Fibroblast of lung (primary cell): ENCODE measurements at regions not wholly inside any gene's neighbourhood (a gene's known extent, or its start where the extent isn't known, plus 50 kb on each side); places are given as distances from the start of the nearest gene placed in this dataset.
"Not testable (repeated sequence)": the region's sequence is repeated elsewhere in the genome, so short reads cannot be mapped to it uniquely, and the experiment has no call there.

Experiments used
- DNase-seq, 2 donors: peaks; one replicate each; pipeline versions ENCODE4 v3.0.0 to v3.0.0-alpha.2; 2010; ENCODE audit warnings: low read depth in 2 of 2
- H2AFZ ChIP-seq: 2 replicates; pipeline ENCODE4 v1.5.1; 2012; ENCODE audit warnings: low read length, control low read depth, inconsistent platforms
- H3K27ac ChIP-seq: 2 replicates; pipeline ENCODE4 v1.5.1; 2011; ENCODE audit warnings: low read length, control low read depth; ENCODE audit not compliant: insufficient read depth
- H3K27me3 ChIP-seq: 2 replicates; pipeline ENCODE4 v1.5.1; 2011; ENCODE audit warnings: mild to moderate bottlenecking, low read length; ENCODE audit not compliant: control insufficient read depth, insufficient read depth
- H3K36me3 ChIP-seq: 2 replicates; pipeline ENCODE4 v1.5.1; 2011; ENCODE audit warnings: low read length; ENCODE audit not compliant: control insufficient read depth, insufficient read depth
- H3K4me1 ChIP-seq: 2 replicates; pipeline ENCODE4 v1.5.1; 2011; ENCODE audit warnings: low read length; ENCODE audit not compliant: control insufficient read depth, insufficient read depth; ENCODE audit errors: extremely low read depth
- H3K4me2 ChIP-seq: 2 replicates; pipeline ENCODE4 v1.5.1; 2011; ENCODE audit warnings: low read length, control low read depth; ENCODE audit not compliant: insufficient read depth; ENCODE audit errors: extremely low read depth
- H3K4me3 ChIP-seq, 4 experiments: fragments of 200-600 bp in 1 of 4; sonication (generic) in 1 of 4; replicated peaks in 1 of 4; 2 replicates each; pipeline ENCODE4 v1.5.1; 2011 to 2016; ENCODE audit warnings: low read length in 4 of 4, low read depth in 3 of 4, mild to moderate bottlenecking in 3 of 4, control low read depth in 2 of 4, inconsistent platforms in 1 of 4, mixed read lengths in 1 of 4; ENCODE audit not compliant: insufficient read depth in 1 of 4; ENCODE audit errors: control extremely low read depth in 1 of 4
- H3K79me2 ChIP-seq: 2 replicates; pipeline ENCODE4 v1.5.1; 2012; ENCODE audit warnings: mild to moderate bottlenecking, low read length, inconsistent platforms; ENCODE audit not compliant: control insufficient read depth, insufficient read depth
- H3K9ac ChIP-seq: 2 replicates; pipeline ENCODE4 v1.5.1; 2011; ENCODE audit warnings: mild to moderate bottlenecking, low read length, control low read depth; ENCODE audit not compliant: insufficient read depth
- H3K9me3 ChIP-seq: 2 replicates; pipeline ENCODE4 v1.5.1; 2012; ENCODE audit warnings: low read depth, low read length; ENCODE audit not compliant: control insufficient read depth, insufficient read depth
- H4K20me1 ChIP-seq: 2 replicates; pipeline ENCODE4 v1.5.1; 2011; ENCODE audit warnings: low read length; ENCODE audit not compliant: control insufficient read depth, insufficient read depth; ENCODE audit errors: extremely low read depth
- EZH2 ChIP-seq: IDR thresholded peaks from 2 replicates; pipeline ENCODE4 v1.5.1; 2012; ENCODE audit warnings: low read length, control low read depth, mild to moderate bottlenecking; ENCODE audit errors: missing control alignments
- TF ChIP-seq, protein P1 (sequence below), 2 donors: IDR thresholded peaks in 1 of 2; conservative IDR thresholded peaks in 1 of 2; 1 replicate in 1 of 2; 2 replicates in 1 of 2; pipeline ENCODE4 v1.5.1; 2011 to 2012; ENCODE audit warnings: low read length in 2 of 2, control low read depth in 1 of 2, inconsistent platforms in 1 of 2, low read depth in 1 of 2, mild to moderate bottlenecking in 1 of 2

DNA sequence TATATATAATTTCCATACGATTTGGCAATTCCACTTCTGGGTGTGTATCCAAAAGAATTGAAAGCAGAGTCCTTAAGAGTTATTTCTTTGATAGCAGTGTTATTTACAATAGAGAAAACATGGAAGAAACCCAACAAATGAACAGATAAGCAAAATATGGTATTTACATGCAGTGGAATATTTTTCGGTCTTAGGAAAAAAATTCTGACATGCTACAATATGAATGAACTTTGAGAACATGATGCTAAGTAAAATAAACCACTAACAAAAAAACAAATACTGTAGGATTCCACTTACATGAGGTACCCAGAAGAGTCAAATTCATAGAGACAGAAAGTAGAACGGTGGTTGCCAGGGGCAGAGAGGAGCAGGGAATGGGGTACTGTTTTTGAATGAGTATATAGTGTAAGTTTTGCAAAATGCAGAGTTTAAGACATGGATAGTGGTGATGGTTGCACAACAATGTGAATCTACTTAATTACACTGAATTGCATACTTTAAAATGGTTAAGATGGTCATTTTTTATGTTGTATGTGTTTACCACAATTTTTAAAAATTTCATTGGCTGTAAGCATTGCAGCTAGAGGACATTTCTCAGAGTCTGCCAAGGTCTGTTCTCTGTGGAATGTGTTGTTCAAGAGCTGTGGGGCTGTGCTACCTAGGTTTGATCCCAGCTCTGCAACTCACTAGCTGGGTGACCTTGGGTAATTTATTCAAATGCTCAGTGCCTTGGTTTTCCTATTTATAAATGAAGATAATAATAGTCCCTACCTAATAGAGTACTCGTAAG lies 122.1 kb downstream of the MEX3B start:
- no peak overlapping the region for H3K27ac ChIP-seq
- no peaks in the 10 kb centered on the region for H4K20me1 ChIP-seq
- no peaks in the 10 kb centered on the region for H3K9me3 ChIP-seq
- no peaks in the 10 kb centered on the region for H3K79me2 ChIP-seq
- no peaks in the 10 kb centered on the region for H3K4me1 ChIP-seq
- H3K4me2 ChIP-seq = no peak overlapping the region
- no peaks in the 10 kb centered on the region for H3K27me3 ChIP-seq
- no peak overlapping the region for H3K9ac ChIP-seq
- H2AFZ ChIP-seq = no peak overlapping the region
- DNase-seq = peak in 1 of 2 donors; percentile 44
- no peak overlapping the region for H3K4me3 ChIP-seq
- TF ChIP-seq, protein P1, sequence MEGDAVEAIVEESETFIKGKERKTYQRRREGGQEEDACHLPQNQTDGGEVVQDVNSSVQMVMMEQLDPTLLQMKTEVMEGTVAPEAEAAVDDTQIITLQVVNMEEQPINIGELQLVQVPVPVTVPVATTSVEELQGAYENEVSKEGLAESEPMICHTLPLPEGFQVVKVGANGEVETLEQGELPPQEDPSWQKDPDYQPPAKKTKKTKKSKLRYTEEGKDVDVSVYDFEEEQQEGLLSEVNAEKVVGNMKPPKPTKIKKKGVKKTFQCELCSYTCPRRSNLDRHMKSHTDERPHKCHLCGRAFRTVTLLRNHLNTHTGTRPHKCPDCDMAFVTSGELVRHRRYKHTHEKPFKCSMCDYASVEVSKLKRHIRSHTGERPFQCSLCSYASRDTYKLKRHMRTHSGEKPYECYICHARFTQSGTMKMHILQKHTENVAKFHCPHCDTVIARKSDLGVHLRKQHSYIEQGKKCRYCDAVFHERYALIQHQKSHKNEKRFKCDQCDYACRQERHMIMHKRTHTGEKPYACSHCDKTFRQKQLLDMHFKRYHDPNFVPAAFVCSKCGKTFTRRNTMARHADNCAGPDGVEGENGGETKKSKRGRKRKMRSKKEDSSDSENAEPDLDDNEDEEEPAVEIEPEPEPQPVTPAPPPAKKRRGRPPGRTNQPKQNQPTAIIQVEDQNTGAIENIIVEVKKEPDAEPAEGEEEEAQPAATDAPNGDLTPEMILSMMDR (conservative IDR thresholded peaks at IDR 0.05 in 1 of 2, IDR thresholded peaks at IDR 0.05 in 1 of 2; ENCODE audit: low read depth in 1 of 2, low read length in 2 of 2) = no peak
- TF ChIP-seq EZH2 = no peak
- H3K36me3 ChIP-seq = no peaks in the 10 kb centered on the region

DNA sequence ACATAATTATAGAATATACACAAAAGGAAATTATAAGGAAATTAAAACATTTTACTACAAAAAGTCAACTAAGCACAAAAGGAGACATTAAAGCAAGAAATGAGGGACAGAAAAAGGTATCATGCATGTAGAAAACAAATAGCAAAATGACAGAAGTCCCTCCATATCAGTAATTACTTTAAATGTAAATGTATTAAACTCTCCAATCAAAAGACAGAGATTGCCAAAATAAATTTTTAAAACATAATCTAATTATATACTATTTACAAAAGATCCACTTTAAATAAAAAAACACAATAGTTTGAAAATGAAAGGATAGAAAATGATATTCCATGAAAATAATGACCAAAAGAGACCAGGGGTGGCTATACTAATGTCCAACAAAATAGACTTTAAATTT lies 123.7 kb downstream of the MEX3B start:
- H3K4me3 ChIP-seq = no peak overlapping the region
- DNase-seq = no peak
- no peaks in the 10 kb centered on the region for H3K9me3 ChIP-seq
- no peaks in the 10 kb centered on the region for H3K4me1 ChIP-seq
- no peak overlapping the region for H3K9ac ChIP-seq
- H3K4me2 ChIP-seq = no peak overlapping the region
- H2AFZ ChIP-seq = no peak overlapping the region
- H3K36me3 ChIP-seq = no peaks in the 10 kb centered on the region
- no peaks in the 10 kb centered on the region for H3K27me3 ChIP-seq
- TF ChIP-seq, protein P1 (conservative IDR thresholded peaks at IDR 0.05 in 1 of 2, IDR thresholded peaks at IDR 0.05 in 1 of 2; ENCODE audit: low read depth in 1 of 2, low read length in 2 of 2) = no peak
- no peak for TF ChIP-seq EZH2
- H3K79me2 ChIP-seq = no peaks in the 10 kb centered on the region
- H3K27ac ChIP-seq = no peak overlapping the region
- H4K20me1 ChIP-seq = no peaks in the 10 kb centered on the region

DNA sequence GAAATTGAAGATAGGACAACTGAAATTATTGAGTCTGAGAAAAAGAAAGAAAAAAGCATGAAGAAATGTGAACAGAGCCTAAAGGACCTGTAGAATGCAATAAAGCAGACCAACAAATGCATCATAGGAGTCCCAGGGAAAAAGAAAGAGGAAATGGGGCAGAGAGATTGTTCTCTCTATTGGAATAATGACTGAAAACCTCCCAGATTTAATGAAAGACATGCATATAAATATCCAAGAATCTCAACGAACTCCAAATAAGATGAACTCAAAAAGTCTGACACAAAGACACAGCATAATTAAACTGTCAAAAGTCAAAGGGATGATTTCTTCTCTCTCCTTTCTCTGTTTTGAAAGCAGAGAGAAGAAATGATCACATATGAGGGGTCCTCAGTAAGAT lies 124.7 kb downstream of the MEX3B start:
- H4K20me1 ChIP-seq = no peaks in the 10 kb centered on the region
- no peak overlapping the region for H3K27ac ChIP-seq

DNA sequence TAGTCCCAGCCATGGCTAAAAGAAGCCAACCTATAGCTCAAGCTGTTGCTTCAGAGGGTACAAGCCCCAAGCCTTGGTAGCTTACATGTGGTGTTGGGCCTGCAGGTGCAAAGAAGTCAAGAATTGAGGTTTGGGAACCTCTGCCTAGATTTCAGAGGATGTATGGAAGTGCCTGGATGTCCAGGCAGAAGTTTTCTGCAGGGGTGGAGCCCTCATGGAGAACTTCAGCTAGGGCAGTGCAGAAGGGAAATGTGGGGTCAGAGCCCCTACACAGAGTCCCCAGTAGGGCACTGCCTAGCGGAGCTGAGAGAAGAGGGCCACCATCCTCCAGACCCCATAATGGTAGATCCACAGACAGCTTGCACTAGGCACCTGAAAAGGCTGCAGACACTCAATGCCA lies 127.1 kb downstream of the MEX3B start:
- not testable (repeated sequence) for H3K4me3 ChIP-seq, H3K79me2 ChIP-seq, H3K4me1 ChIP-seq, H2AFZ ChIP-seq, H3K27ac ChIP-seq, H3K9ac ChIP-seq, H3K4me2 ChIP-seq, DNase-seq, H4K20me1 ChIP-seq, H3K27me3 ChIP-seq, H3K9me3 ChIP-seq, H3K36me3 ChIP-seq

More for the DNA sequence above, 124.7 kb downstream of the MEX3B start:
- Histone ChIP-seq H3K36me3 (no peaks in the 10 kb centered on the region), H3K9me3 (no peaks in the 10 kb centered on the region), H3K4me2 (no peak overlapping the region), H3K79me2 (no peaks in the 10 kb centered on the region), H2AFZ (no peak overlapping the region), H3K4me3 (no peak overlapping the region), H3K9ac (no peak overlapping the region), H3K27me3 (no peaks in the 10 kb centered on the region), H3K4me1 (no peaks in the 10 kb centered on the region)
- TF ChIP-seq, protein P1 (conservative IDR thresholded peaks at IDR 0.05 in 1 of 2, IDR thresholded peaks at IDR 0.05 in 1 of 2; ENCODE audit: low read depth in 1 of 2, low read length in 2 of 2) = no peak
- no peak for TF ChIP-seq EZH2
- DNase-seq = no peak
